DMS53 (cell line): ENCODE measurements at regions not wholly inside any gene's neighbourhood (a gene's known extent, or its start where the extent isn't known, plus 50 kb on each side); places are given as distances from the start of the nearest gene placed in this dataset.
"Not testable (repeated sequence)": the region's sequence is repeated elsewhere in the genome, so short reads cannot be mapped to it uniquely, and the experiment has no call there.

Experiments
- DNase-seq: peaks from one replicate; lab custom pipeline; 2025; lab: John Stamatoyannopoulos, UW

DNA sequence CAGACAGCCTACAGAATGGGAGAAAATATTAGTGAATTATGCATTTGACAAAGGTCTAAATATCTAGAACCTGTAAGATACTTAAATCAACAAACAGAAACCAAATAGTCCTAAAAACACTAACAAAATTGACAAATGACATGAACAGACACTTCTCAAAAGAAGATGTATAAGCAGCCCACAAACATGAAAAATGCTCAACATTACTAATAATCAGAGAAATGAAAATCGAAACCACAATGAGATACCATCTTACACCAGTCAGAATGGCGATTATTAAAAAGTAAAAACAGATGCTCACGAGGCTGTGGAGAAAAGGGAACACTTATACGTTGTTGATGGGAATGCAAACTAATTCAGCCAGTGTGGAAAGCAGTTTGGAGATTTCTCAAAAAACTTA, 1186.8 kb downstream of the DTWD2 start:
- DNase-seq = no peak

DNA sequence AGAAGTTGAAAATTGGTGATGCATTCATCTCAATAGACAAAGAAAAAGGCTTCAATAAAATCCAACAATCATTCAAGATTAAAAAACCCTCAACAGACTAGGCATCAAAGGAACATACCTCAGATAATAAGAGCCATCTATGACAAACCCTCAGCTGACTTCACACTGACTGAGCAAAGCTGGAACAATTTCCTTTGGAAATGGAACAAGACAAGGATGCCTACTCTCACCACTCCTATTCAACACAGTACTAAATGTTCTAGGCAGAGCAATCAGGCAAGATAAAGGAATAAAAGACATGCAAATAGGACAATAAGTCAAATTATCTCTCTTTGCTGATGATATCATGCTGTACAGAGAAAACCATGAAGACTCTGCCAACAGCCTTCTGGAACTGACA, 1188.1 kb downstream of the DTWD2 start:
- DNase-seq = no peak

DNA sequence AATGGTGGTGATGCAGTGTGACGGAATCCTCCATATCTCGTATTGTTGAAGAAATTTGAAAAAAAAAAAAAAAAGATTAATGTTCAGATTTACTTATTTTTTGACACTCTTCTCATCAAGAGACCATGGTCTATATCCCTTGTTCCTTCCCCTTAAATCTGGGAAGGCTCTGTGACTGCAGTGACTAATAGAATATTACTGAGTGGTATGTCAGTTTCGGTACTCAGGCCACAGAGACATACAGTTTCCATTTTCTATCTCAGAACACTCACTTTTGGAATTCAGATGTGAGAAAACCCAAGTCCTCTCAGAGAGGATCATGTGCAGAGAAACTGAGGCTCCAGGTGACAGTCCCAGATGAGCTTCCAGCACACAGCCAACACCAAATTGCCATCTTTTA, 1193.5 kb downstream of the DTWD2 start:
- DNase-seq = no peak

DNA sequence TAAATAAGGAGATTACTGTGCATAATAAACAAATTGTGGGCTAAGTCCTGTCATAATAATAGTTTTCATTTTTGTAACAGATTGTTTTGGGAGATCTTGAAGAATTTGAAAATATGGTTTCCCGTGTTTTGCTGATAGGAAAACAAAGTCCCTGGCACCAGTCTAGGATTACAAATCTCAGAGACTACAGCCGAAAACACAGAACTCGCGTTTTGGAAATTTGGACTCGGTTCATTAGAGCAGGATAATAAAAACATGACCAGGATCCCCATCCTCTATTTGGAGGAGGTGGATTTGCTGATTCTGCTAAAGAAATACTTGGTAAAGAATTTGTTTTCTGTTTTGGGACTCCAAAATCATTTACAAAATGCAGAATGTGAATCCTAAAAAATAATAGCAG, 1194.4 kb downstream of the DTWD2 start:
- no peak for DNase-seq

DNA sequence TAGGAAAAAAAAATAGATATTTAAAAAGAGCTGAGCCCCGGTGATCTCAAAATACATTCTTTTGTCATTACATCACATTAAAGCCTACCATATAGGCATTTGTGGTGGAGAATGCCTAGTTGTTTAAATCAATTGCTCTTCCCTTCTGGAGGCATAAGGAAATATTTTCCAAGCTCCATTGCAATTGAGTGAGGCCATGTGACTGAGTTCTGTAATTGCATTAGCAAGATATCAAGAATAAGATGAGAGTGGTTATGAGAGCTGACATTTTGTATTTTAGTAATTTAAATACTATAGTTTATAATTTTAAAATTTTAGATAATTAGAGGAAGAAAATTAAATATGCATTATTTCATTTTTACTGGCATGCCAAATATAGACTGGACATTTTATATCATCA, 1195.9 kb downstream of the DTWD2 start:
- DNase-seq = no peak

DNA sequence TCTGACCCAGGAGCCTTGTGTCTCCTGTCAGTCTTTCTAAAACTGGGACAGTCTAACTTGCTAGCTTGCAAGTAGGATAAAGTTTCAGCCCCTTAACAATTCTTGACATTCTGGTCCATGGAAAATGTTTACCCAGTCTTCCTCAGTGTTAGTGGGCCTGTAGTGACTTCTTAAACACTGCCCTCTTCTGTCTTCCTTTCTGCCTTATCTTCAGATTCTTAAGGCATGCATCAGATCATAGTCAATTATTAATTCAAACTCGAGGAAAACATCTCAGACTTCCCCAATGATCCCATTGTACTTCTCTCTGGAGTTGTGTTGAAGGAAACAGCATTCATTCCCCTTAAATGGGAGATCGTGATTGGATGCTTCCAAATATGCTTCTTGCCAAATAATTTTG, 1199.8 kb downstream of the DTWD2 start:
- no peak for DNase-seq

DNA sequence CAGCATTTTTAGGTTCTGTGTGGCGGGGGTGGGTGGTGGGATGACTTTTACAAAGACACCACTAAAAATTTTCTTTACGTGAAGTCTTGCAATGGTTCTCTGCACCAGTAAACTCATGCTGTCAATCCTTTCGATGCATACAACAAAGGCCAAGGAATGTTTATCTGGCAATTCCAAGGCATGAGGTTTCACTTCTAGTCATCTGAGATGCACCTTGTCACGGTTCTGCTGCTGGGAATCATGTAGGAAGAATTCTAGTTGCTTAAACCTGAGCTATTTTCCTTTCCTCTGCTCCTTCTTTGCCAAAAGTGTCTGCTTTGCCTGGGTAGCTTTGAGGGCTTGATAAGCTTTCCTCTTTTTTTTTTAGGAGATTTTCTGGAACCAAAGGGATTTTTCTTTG, 1204.5 kb upstream of the SEMA6A start:
- no peak for DNase-seq

DNA sequence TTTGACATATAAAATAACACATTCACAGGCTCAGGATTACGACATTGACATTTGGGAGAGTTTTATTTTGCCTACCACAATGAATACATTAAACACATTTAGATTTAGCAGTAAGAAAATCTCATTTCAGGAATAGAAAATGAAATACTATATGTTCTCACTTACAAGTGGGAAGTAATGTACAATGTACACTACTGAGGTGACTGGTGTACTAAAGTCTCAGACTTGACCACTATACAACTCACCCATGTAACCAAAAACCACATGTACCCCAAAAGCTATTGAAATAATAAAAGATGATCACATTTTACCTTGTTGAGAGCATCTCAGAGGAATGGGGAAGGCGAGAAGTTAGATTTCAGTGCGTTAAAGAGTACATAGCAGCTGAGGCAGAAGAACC, 1202.4 kb upstream of the SEMA6A start:
- DNase-seq = no peak

DNA sequence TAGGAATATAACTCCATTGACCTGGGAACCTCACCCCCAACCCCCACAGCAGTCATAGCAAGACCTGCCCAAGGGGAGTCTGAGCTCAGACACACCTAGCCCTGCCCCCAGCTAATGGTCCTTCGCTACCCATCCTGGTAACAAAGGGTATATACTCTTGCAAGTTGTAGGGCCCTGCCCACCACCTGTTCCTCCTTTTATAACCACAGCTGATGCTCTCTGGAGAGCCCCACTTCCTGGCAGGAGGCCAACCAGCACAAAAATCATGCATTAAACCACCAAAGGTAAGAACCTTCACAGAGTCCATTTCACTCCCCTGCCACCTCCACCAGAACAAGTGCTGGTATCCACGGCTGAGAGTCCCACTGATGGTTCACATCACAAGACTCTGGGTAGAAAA, 1195.3 kb upstream of the SEMA6A start:
- DNase-seq = no peak

DNA sequence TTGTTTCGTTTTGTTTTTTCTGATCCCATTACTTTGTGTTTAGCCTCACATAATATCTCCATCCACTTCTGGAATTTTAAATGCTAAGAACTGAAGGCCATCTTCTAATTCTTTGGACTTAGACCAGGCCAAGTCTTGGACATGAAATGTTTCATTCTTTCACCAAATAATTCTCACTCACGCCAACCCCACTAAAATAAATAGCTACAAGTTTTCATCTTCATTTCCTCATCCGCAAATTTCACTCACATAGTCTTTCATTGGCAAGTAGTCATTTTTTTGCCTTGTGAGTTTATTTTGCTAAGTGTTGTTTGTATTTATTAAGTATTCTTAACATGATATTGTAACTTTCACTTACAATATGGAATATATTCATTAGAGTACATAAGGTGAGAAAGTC, 1188.6 kb upstream of the SEMA6A start:
- no peak for DNase-seq

DNA sequence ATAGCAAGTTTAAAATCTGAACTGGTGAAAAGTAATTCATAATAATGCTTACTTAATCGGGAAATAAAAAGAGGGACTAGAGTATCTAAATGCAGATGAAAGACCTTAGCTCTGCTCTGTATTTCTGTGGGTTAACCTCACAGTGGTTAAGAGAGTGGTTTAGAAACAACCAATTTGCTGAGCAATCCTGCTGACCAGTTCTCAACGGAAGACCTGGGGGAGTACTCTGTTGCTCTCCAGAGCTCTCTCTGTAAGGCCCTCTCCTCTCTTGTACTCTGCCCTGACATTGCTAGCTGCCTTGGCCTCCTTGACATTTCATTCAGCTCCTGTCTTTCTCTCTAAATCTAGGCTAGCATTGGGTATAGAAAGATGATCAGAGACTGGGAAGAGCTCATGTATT, 1186.6 kb upstream of the SEMA6A start:
- DNase-seq = no peak

DNA sequence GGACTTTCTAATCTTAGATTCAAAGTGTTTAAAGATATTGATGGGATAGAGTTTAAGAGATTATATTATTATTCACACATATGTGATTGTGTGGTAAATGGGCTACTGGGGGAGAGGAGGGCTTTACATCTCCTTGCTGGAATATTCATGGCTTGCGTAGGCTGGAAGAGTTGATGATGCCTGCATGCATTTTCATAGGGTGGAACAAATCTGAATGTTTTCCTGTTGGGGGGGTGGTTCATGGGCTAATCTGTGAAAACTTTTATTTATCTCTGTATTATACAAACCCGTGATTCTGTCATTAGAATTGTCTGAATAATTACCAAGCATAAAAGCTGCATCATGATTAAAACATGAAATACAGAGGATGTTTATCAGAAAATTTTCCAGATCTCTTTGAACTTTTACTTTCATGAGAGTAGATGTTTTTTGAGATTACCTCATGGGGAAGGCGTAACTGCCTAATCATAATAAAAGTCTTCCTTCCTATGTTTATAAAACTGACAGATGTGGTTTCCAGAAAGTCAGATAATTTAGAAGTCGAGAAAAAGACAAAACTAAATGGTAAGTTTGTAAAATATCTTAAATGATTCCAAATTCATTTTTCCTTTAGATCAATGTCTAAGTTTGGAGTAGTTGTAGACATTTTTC, 1185.4 kb upstream of the SEMA6A start:
- DNase-seq = no peak

DNA sequence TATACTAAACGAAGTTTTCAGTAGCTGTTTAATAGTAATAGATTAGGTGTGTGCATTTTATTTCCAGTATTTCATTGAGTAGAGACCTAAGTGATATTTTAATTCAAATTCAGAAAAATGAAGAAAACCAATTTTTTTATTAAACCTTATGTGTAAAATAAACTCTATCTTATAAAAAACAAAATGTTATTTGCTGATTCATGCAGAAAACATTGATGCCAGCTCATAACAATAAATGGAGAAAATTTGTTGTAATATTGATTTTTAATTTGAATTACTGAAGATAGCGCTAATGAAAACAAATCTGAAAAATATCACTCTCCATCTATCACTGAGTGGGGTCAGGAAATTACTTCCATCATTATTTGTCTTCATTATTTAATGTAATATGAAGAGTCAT, 1177.8 kb upstream of the SEMA6A start:
- DNase-seq = no peak

DNA sequence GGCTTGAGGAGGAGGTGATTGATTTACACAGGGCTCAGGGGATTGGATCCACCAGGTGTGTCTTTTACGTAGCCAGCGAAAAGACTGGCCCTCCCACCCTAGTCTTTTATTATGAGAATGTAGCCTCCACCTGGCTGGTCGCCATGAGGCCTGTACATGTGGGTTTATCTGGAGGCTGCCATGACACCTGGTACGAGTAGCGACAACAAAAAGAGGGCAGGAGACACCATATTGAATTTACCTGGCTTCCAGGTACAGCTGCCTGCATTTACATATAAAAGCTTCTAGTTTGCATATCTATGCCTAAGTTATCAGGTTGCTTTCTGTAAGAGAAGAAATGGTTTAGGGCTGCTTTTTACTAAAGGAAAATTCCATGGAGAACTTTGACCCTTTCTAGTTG, 1173.7 kb upstream of the SEMA6A start:
- DNase-seq = no peak

DNA sequence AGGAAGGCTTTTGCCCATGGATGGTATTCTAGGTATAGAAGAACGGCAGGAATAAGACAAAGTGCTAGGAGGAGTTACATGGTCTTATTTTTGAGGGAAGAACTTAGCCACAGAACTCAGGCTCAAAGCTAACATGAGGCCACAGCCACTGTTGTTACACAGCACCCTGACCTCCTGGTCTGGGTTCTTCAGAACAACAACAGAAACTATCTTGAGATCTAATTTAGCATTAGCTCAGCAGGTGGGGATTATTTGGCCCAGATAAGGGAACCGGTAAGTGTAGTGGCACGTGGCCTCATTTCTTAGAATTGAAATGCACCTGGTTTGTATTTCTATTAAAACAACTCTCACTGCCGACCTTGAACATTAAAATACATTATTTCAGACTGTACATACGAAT, 1168.7 kb upstream of the SEMA6A start:
- DNase-seq = no peak

DNA sequence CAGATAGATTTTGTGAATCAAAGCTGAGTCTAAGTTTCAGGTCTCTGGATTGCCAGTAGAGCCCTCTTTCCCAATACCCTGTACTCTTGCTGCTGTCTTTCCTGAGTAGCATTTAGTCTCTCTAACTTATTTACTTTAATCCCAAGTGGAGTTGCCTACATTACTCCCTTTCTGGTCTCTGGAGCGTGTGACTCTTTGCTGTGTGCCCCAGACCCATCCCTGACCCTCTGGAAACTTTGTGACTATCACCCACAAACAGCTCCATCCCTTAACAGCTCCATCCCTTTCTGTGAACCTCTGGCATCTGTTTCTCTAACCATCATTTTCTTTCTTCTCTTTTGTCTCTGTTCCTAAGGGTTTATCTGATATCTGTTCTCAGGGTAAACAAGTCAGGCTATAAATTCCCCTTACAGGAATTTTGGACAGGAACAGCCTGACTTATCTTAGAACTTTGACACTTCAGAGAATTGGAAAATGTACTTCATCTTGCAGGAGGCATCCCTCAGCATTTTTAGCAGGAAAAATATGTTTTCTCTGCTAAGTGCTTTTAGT, 1167.1 kb upstream of the SEMA6A start:
- no peak for DNase-seq

DNA sequence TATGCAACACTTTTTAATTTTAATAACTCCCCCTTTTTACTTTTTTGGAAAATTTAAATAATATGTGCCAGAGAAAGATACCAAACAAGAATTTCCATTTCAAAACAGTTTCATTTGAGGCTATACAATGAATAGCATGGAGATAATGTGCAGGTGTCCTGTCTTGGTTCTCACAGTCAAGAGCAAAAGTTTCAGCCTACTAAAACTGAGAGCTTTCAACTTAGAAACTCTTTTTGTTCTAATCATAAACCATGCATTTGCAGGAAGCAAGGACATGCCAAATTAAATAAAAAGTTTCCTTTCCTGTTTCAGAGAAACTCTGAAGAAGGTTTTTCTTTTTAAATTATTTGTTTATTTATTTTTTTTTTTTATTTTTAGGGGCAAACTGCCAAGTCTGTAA, 1165.6 kb upstream of the SEMA6A start:
- no peak for DNase-seq

DNA sequence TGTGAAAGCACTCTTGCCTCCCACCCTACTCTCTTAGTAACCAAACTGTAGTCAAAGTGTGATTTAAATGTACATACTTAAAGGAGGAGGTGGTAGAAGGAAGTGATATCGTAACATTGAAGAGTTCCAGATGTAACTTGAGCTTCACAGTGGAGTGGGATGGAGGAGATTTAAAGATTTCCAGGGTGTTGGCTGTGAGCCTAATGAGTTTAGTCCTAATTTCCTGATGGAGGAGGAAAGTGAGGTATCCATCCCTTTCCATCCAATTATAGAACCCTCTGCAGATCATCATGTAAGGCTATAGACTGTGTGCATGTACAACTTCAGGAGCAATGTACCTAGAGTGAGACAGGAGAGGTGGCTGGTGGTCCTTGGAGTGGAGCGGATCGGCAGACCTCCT, 1163.9 kb upstream of the SEMA6A start:
- DNase-seq = no peak

DNA sequence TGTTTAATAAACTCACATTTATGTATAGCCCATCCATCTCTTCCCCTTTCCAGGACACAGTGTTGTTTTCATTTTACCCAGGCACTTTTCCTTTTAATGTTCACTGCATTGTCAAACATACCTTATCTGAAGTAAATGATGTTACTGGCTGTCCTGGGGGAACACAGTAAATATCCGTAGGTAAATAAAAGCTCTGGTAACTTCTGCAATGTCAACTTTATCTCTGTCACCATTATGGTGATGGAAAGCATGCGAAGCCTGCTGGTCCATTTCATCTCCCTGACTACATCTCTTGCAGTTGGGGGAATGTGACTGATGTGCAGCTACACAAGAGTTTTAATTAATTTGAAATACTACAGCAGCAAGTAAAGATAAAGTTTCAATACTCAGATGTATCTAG, 1162.1 kb upstream of the SEMA6A start:
- no peak for DNase-seq

DNA sequence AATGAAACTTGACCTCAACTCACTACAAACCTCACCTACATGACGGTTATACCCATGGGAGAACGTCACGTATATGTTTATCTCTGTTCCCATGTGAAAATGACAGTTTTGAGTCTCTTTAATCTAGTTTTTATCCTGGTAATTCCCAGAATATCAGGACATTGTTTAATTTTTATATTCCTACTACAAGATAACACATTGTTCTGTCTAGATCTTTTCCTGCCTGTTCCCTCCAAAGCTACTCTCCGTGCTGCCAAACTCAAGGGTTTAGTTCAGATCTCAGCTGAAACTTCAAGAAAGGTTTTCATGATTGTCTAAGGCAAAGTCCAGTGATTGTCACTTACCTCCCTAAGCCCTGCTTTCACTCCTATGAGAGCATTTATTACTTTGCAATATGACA, 1159.4 kb upstream of the SEMA6A start:
- no peak for DNase-seq

DNA sequence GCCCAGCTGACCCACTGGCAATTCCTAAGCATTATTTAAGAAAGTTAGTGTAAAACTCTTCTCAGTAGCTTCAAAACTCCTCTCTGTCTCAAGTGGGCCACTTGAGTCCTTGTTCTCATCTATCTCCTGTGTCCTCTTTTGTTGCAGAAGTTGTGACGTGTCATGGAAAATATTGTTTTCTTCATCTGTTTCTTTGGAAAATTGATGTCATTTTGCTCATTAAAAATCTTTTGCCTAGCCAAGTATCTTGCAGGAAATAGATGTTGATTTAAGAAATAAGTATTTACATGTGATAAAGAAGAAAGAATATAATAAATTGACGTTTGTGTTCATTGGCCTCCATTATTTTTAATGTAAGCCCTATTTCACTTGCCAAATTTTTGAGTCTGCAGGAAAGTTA, 1158.4 kb upstream of the SEMA6A start:
- DNase-seq = no peak

DNA sequence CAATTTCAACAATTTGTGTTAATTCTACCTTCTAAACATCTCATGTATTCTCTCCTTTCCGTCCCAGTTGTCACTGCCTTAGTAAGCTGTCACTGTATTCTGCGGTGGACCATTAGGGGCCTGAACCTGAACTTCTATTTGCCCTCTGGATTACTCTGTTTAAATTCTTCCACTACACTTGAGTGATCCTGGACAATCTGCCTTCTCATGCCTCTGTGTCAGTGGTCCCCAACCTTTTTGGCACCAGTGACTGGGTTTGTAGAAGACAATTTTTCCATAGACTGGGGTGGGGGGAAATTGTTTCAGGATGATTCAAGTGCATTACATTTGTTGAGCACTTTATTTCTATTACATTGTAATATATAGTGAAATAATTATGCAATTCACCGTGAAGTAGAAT, 1157.6 kb upstream of the SEMA6A start:
- DNase-seq = no peak

DNA sequence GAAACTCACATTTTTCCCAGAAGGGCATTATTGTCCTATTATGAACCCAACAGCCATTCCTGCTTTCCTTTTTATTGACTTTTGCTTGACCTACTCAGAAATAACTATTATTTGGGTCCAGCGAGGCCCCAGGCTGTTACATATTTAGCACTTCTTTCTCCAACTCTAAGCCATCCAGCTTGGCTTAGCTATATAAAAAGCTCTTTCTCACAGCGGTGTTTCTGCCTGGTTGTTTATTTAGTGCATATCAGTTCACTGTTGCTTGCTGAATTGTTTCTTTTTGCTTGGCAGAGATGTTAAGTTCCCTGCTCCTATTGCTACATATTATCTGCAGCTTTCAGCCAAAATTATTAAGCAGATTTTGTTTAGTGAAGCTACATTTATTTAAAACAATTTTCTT, 1156.8 kb upstream of the SEMA6A start:
- DNase-seq = no peak

DNA sequence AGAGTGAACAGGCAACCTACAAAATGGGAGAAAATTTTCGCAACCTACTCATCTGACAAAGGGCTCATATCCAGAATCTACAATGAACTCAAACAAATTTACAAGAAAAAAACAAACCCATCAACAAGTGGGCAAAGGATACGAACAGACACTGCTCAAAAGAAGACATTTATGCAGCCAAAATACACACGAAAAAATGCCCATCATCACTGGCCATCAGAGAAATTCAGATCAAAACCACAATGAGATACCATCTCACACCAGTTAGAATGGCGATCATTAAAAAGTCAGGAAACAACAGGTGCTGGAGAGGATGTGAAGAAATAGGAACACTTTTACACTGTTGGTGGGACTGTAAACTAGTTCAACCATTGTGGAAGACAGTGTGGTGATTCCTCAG, 1146.2 kb upstream of the SEMA6A start:
- DNase-seq = not testable (repeated sequence)

DNA sequence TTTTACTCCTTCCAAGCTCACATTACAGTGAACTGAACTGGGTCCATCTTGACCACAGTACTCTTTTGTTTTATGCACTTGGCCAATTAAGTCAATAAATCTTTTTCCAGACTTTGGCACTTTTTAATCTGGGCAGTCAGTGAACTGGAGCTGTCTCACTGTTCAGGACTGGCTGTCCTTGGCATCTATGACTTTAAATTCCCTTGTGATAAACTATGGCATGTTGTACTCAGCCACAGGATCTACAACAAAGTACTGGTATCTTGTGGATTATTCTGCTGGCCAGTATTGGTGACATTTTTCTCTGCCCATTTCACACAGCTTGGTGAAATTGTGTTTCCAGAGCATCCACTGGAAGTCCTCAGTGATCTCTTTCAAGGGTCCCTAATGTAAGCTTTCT, 1144.8 kb upstream of the SEMA6A start:
- DNase-seq = no peak
